ENCODE measurements at regions not wholly inside any gene's neighbourhood (a gene's known extent, or its start where the extent isn't known, plus 50 kb on each side); places are given as distances from the start of the nearest gene placed in this dataset.

- H3K4me3 ChIP-seq (ENCODE audit: low read depth, low read length) = no peak overlapping the region
- no peak for TF ChIP-seq MYC (IDR thresholded peaks at IDR 0.05; ENCODE audit: low read depth, low read length)
- no peak for TF ChIP-seq POLR2A (IDR thresholded peaks at IDR 0.05; ENCODE audit: extremely low read depth, insufficient read length)
- TF ChIP-seq MAX (IDR thresholded peaks at IDR 0.05; ENCODE audit: low read depth, low read length) = no peak
- TF ChIP-seq CTCF (IDR thresholded peaks at IDR 0.05; ENCODE audit: low read depth, low read length) = no peak
- no peak for DNase-seq (ENCODE audit: low read depth)
Observed at GRCh38 chr1:191870490-191870889, 287.8 kb upstream of the RGS18 start.

DNA sequence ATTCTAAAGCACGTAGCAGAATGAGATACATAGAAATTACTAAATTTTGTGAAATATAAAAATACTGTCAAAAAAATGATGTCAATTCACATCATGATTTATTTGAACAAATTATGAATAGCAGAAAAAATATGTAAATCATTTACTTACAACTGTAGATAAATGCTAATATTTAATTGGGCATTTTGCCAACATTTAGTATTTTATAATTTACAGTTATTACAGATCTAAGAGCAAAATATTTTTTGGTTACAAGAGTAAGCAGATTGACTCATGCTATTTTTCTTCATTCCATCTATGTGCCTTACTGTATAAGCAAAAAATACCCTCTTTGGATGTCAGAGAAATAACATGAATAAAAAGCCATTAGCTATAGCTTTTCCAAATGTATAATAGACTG, 282.3 kb upstream of the RGS18 start:
- H3K4me3 ChIP-seq (ENCODE audit: low read depth, low read length) = no peak overlapping the region
- no peak for DNase-seq (ENCODE audit: low read depth)
- no peak for TF ChIP-seq MAX (IDR thresholded peaks at IDR 0.05; ENCODE audit: low read depth, low read length)
- TF ChIP-seq MYC (IDR thresholded peaks at IDR 0.05; ENCODE audit: low read depth, low read length) = no peak
- TF ChIP-seq CTCF (IDR thresholded peaks at IDR 0.05; ENCODE audit: low read depth, low read length) = no peak
- TF ChIP-seq POLR2A (IDR thresholded peaks at IDR 0.05; ENCODE audit: extremely low read depth, insufficient read length) = no peak

DNA sequence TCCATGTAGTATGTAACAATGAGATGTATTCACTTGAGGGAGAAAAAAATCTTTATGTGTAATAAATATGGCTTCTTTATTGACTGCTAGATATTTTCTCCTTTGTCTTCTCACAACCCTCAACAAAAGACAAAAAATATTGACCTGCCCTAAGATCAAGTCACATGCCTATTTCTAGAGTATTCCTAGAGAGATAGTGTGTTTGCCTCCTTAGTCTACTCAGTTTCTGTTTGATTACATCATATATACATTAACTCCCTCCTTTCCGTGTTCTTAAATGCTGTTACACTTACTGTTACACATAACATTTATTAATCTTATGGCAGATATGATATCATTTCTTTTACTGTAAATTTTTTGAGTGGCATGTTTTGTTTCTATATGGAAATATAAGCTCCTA, 281.6 kb upstream of the RGS18 start:
- TF ChIP-seq MYC (IDR thresholded peaks at IDR 0.05; ENCODE audit: low read depth, low read length) = no peak
- no peak for TF ChIP-seq MAX (IDR thresholded peaks at IDR 0.05; ENCODE audit: low read depth, low read length)
- no peak for TF ChIP-seq CTCF (IDR thresholded peaks at IDR 0.05; ENCODE audit: low read depth, low read length)
- TF ChIP-seq POLR2A (IDR thresholded peaks at IDR 0.05; ENCODE audit: extremely low read depth, insufficient read length) = no peak
- H3K4me3 ChIP-seq (ENCODE audit: low read depth, low read length) = no peak overlapping the region
- no peak for DNase-seq (ENCODE audit: low read depth)

DNA sequence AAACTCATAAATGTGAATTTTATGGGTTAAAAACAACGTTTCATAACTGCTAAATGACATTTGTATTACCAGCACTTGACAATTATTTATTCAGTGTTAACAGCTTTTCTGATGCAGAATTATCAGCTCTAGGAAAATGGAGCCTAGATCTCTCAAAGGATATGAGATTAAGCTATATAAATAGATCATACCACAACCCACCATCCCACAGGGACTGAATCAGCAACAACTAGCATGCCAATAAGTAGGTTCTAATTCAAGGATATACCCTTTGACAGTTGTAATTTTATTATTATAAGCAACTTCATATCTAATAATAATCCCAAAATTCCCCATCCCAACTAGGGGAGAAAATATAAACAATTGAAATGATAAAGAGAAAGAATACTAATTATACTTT, 275.4 kb upstream of the RGS18 start:
- H3K4me3 ChIP-seq (ENCODE audit: low read depth, low read length) = no peak overlapping the region
- DNase-seq (ENCODE audit: low read depth) = no peak
- TF ChIP-seq POLR2A (IDR thresholded peaks at IDR 0.05; ENCODE audit: extremely low read depth, insufficient read length) = no peak

DNA sequence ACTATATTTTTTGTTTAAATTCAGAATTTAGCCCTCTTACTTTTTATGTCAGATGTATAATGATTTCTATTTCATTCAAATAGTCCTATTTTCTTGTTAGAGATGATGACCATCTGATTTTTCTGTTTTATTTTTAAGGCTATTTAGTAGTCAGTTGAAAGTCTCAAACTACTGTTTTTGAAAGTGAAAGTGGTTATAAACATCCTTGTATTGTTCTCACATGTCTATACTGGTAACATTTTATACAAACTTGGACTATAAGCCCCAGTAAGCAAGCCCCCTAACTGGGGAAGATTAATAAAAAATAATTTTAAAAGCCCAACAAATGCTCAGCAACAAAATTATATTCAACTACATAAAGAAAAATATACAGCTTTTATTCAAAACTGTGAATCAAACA, 271.3 kb upstream of the RGS18 start:
- TF ChIP-seq CTCF (IDR thresholded peaks at IDR 0.05; ENCODE audit: low read depth, low read length) (no peak), POLR2A (IDR thresholded peaks at IDR 0.05; ENCODE audit: extremely low read depth, insufficient read length) (no peak), MYC (IDR thresholded peaks at IDR 0.05; ENCODE audit: low read depth, low read length) (no peak), MAX (IDR thresholded peaks at IDR 0.05; ENCODE audit: low read depth, low read length) (no peak)
- DNase-seq (ENCODE audit: low read depth) = no peak
- H3K4me3 ChIP-seq (ENCODE audit: low read depth, low read length) = no peak overlapping the region

- TF ChIP-seq MAX (IDR thresholded peaks at IDR 0.05; ENCODE audit: low read depth, low read length) (no peak), POLR2A (IDR thresholded peaks at IDR 0.05; ENCODE audit: extremely low read depth, insufficient read length) (no peak), MYC (IDR thresholded peaks at IDR 0.05; ENCODE audit: low read depth, low read length) (no peak), CTCF (IDR thresholded peaks at IDR 0.05; ENCODE audit: low read depth, low read length) (no peak)
- no peak overlapping the region for H3K4me3 ChIP-seq (ENCODE audit: low read depth, low read length)
- peak; percentile 7 for DNase-seq (ENCODE audit: low read depth)
Observed at GRCh38 chr1:191888996-191889622, 269.2 kb upstream of the RGS18 start.

Data from NB4 (cell line).